ENCODE measurements at regions not wholly inside any gene's neighbourhood (a gene's known extent, or its start where the extent isn't known, plus 50 kb on each side); places are given as distances from the start of the nearest gene placed in this dataset.

DNA sequence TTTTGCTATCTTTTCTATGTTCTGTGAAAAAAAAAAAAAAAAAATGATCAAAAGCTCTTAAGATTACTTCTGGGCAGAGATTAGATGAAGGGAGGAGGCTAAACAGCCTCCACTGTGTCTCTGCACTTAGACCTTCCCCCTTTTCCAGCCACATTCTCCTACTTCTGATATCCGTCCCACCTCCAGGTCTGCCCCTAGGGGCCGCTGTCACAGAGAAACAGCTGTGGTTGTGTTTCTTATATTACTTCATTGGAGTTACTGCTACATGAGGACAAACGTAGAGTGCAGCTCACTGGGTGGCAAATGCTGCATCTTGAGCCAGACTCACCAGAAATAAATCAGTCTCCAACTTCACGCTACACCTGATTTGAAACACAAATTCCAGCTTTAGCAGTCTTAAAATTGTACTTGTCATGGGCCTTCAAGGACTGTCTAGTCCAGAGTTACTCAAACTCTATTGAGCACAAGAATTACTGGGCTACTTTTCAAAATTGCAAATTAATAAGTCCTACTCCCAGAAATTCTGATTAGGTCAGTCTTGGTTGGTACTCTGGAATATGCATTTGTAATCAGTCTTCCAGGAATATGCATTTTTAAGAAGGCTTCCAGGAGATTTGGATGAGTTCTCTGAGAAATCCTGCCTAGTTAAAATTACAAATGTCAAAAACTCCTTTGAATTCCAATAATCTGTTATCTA is 125.2 kb upstream of the PTBP2 start:
- TF ChIP-seq, protein P1, sequence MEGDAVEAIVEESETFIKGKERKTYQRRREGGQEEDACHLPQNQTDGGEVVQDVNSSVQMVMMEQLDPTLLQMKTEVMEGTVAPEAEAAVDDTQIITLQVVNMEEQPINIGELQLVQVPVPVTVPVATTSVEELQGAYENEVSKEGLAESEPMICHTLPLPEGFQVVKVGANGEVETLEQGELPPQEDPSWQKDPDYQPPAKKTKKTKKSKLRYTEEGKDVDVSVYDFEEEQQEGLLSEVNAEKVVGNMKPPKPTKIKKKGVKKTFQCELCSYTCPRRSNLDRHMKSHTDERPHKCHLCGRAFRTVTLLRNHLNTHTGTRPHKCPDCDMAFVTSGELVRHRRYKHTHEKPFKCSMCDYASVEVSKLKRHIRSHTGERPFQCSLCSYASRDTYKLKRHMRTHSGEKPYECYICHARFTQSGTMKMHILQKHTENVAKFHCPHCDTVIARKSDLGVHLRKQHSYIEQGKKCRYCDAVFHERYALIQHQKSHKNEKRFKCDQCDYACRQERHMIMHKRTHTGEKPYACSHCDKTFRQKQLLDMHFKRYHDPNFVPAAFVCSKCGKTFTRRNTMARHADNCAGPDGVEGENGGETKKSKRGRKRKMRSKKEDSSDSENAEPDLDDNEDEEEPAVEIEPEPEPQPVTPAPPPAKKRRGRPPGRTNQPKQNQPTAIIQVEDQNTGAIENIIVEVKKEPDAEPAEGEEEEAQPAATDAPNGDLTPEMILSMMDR (IDR thresholded peaks at IDR 0.05): peak in 4 of 7 experiments; percentile 12 to 14 (median 14)
- no peak for TF ChIP-seq POLR2A (IDR thresholded peaks at IDR 0.05)
